Sigmoid colon (tissue), 4 donors: ENCODE measurements at regions not wholly inside any gene's neighbourhood (a gene's known extent, or its start where the extent isn't known, plus 50 kb on each side); places are given as distances from the start of the nearest gene placed in this dataset.

Experiments used
- EP300 ChIP-seq, 4 donors: sonication (generic); formaldehyde crosslinking; IDR thresholded peaks; one replicate each; pipeline ENCODE4 v1.6.1; 2017; ENCODE audit warnings: antibody characterized with exemption in 4 of 4
- POLR2AphosphoS5 ChIP-seq, 4 donors: sonication (generic); formaldehyde crosslinking; IDR thresholded peaks; one replicate each; pipeline ENCODE4 v1.6.1; 2017; ENCODE audit warnings: antibody characterized with exemption in 4 of 4
- TF ChIP-seq, protein P1 (sequence below), 4 experiments: fragments of 450-650 bp in 3 of 4; fragments of 200-600 bp in 1 of 4; IDR thresholded peaks; one replicate each; pipeline ENCODE4 v1.5.1; 2016 to 2019; ENCODE audit warnings: antibody characterized with exemption in 4 of 4, mild to moderate bottlenecking in 3 of 4, moderate library complexity in 2 of 4

DNA sequence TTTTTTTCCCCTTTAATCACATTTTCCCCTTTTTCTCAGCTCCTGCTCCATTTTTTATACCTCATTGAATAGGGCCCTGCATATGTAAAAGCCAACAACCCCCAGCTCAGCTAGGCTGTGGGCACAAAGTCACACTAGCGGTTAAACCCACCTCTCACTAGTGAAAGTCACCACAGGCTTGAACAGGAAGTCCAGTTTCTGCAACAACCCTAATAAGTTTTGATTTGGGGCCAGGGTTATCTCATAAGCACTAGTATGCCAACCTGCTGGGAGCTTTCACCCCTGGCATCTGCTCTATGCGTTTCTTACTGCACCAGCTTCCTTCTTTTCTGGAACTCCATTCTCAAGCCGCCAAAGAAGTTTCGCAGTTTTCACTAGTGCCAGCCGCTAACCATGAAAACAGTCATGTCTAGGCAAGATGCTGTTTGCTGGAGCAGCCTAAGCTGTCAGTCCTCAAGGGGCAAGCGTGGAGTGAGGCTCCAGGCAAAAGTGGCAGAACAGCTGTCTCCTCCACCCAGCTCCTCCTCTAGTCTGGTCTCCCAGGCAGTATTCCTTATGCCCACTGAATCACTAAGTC, 197.0 kb upstream of the MEIS1 start:
- TF ChIP-seq, protein P1, sequence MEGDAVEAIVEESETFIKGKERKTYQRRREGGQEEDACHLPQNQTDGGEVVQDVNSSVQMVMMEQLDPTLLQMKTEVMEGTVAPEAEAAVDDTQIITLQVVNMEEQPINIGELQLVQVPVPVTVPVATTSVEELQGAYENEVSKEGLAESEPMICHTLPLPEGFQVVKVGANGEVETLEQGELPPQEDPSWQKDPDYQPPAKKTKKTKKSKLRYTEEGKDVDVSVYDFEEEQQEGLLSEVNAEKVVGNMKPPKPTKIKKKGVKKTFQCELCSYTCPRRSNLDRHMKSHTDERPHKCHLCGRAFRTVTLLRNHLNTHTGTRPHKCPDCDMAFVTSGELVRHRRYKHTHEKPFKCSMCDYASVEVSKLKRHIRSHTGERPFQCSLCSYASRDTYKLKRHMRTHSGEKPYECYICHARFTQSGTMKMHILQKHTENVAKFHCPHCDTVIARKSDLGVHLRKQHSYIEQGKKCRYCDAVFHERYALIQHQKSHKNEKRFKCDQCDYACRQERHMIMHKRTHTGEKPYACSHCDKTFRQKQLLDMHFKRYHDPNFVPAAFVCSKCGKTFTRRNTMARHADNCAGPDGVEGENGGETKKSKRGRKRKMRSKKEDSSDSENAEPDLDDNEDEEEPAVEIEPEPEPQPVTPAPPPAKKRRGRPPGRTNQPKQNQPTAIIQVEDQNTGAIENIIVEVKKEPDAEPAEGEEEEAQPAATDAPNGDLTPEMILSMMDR (IDR thresholded peaks at IDR 0.05), result no peak
- TF ChIP-seq EP300 (IDR thresholded peaks at IDR 0.05) (no peak), POLR2AphosphoS5 (IDR thresholded peaks at IDR 0.05) (no peak)
